NOMO-1 treated with DMSO at 0.1 percent for 48 hours (cell line): ENCODE measurements at regions not wholly inside any gene's neighbourhood (a gene's known extent, or its start where the extent isn't known, plus 50 kb on each side); places are given as distances from the start of the nearest gene placed in this dataset.

Experiments
- DNase-seq: peaks from one replicate; lab custom pipeline; 2025; ENCODE audit not compliant: unreplicated experiment; lab: John Stamatoyannopoulos, UW

DNA sequence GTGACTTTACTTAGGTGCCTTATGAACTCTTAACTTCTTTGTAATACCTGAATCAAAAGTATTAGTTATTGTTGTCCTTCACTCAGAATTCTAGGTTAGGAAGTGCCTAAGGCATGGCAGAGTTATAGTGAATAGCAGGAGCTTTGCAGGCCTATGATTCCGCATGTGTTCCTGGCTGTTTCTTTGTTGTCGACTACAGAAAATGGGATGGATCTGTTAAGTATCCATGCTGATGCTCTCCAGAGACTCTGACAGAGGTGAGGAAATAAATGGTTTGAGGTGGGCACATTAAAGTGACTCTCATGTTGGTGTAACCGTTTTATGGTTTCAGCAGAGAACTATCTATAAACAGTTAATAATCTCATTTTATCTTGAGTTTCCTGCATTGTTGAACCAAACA lies 1601.3 kb downstream of the PCDH7 start:
- DNase-seq, result no peak

DNA sequence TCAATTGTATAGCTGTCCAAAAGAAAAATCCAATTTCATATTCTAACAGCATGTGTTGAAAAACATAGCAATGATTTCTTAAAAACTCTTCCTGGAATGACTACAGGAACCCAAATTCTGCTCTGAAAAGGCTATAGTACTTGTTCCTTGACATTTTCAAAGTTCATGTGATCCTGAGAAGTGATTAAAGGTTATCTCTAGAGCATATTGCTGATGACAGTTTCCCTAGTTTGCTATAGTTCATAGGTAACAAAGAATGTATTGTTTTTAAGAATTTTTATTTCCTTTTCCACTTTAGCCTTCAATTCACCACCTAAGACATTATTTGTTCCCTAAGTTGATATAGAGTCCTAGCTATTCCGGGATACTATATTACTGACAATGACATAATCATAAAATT lies 1614.6 kb downstream of the PCDH7 start:
- DNase-seq, result no peak

DNA sequence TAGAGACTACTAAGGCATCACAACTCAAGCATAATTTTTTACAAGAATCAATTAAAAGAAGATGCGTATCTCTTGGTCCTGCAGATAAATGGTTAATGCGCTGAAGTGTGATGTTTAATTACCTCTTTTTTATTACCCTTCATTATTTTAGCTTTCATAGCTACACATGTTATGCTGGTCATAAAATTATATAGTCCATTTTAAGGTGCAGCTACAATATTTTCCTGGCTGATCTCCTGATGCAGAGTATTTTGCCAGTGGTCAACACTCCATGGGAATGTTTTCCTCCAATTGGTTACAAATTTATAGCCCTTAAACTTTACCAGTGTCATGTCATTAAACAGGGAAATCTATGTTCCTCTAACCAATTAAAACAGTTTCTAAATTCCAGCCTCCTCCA lies 1617.2 kb downstream of the PCDH7 start:
- no peak for DNase-seq

DNA sequence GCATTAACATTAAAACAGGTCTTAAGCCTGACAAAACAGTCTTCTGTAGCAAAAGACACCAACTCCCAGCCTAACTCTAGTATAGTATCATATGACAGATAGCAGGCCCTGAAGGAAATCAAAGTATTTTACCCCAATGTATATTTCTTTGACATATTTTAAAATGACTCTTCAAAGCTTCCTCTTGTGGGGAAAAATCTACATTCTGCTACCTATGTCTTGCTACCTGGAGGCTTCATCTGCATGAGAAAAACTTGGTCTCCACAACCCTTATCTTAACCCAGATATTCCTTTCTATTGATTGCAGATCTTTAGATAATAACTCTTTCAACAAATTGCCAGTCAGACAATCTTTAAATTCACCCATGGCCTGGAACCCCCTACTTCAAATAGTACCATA lies 1620.4 kb downstream of the PCDH7 start:
- DNase-seq, result no peak

DNA sequence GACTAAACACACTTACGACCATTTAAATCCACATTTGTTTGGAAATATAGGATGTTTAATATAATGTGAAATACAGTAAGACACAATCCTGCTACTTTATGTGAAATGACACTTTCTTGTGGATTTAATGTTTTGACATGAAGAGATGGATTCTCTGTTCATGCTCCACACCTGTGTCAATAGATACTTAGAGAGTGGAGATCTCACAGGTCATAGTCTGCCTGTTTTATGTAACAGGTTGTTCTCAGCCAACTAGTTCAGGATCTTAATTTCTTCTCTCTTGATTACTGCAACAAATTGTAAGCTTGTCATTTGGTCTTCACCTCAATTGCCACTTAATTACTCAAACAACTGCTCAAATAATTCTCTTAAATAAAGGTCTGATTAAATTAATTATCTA lies 1621.2 kb downstream of the PCDH7 start:
- no peak for DNase-seq

DNA sequence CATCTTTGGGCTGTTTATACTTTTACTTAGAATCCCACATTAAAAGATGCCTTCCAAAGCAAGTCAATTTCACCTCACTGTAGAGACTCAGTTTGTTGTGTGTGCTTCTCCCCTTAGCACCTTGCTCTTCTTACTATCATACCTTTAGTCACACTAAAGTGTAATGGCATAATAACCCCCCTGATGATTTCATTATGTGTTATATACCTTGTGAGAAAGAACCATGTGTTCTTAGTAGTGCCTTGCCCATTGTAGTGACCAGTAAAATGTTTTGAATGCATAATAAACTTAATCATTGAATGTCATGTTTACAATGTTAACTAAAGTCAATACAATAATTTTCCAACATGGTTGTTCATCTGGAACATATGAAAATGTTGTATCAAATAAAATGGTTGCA lies 1621.9 kb downstream of the PCDH7 start:
- no peak for DNase-seq

DNA sequence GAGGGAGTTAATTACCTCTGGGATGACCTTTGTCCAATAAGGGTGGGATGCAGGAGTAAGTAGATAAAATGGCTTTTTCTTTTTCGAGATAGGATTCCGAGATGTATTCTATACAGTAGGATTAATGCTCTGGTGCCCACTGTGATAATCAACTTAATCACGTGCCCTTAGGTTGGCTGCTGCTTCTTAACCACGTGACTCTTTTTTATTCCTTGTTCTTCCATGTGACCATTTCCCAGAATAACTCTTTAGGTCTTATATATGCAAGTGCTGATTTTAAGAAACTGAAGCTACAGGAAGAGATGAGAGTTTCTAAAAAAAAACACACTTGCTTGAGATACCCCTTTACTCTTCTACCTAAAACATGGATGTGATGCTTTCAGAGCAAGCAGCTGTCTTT lies 1628.9 kb downstream of the PCDH7 start:
- no peak for DNase-seq

DNA sequence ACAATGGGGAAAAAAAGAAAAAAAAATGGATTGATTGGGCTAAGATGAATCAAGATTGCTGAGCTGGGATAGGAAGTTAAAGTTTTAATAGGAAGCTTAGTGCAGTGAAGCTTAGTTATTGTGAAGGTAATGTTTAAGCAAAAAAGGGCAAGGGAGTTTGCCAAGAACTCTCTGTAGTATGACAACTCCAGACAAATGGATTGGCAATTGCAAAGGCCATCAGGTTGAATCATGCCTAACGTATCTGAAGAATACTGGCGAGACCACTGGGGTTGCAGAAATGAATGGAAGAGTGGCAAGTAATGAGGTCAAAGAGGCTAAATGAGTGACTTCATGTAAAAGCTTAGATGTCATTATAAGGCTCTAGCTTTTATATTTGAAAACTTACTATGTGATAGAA lies 1654.0 kb downstream of the PCDH7 start:
- DNase-seq, result no peak

DNA sequence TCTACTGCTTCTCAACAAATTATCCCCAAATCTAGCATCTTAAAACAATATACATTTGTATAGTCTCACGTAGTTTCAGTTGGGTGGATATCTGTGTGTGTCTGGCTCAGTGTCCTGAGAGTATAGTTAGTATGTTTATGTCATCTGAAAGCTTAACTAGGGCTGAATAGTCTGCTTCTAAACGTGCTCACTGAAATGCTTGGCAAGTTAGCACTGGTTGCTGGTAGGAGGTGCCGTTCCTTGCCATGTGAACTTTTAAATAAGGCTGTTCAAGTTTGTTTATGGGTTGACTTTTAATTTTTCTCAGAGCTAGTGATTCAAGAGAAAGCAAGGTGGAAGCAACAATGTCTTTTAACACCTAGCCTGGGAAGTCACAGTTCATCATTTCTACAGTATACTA lies 1673.6 kb downstream of the PCDH7 start:
- no peak for DNase-seq

DNA sequence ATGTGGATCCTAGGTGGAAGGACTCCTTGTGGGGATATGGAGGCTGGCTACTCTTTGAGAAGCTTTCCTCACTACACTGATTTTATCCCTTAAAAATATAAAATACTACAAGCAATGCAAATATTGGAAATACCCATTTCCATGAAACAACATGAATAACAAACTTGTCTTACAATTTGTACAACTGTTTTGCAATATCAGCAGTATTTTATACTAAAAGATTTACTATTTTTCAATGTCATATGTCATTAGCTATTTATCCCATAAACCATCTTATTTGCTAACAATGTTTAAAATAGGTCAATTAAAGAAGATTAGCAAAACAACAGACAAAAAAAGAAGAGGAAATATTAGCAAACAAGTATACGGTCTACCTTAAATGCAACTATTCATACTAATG lies 1674.1 kb downstream of the PCDH7 start:
- no peak for DNase-seq

DNA sequence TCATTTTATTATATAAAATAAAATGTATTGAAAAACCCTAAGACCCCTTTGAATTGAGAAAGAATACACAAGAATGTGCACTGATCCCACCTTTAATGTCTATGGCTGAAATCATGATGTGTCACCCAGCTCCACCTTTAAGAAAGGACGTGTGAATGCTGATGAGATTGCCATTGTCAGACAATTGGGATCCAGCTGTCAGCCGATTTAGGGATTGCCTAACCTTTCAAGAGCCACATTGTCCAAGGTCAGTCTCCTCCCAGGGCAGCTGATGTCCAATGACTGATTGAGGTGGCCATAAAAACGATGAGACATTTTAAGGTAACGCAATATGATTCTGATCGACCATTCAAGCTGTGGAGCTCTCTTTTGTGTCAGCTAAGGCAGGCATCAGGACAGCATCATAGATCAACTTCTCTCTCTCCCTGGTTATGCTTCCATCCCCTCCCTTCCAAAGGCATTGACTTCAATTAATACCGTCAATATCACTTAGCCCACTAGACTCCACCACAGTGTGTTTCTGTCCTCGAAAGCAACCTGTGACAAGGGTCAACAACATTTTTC lies 1676.4 kb downstream of the PCDH7 start:
- DNase-seq, result no peak

DNA sequence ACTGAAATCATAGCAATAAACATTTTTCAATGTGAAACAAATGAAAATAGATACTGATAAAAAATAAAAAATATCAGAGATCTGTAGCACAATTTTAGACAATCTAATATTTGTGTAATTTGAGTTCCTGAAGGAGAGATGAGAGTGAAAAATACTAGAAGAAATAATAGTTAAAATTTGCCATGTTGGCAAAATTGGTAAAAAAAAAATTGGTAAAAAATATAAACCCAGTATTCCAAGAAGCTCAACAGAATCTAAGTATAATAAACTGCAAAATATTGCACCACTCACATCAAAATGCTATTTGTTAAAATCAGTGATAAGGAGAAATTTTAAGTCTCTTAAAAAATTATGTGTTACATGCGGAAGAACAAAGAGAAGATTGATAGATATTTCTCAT lies 1680.7 kb downstream of the PCDH7 start:
- DNase-seq, result no peak

DNA sequence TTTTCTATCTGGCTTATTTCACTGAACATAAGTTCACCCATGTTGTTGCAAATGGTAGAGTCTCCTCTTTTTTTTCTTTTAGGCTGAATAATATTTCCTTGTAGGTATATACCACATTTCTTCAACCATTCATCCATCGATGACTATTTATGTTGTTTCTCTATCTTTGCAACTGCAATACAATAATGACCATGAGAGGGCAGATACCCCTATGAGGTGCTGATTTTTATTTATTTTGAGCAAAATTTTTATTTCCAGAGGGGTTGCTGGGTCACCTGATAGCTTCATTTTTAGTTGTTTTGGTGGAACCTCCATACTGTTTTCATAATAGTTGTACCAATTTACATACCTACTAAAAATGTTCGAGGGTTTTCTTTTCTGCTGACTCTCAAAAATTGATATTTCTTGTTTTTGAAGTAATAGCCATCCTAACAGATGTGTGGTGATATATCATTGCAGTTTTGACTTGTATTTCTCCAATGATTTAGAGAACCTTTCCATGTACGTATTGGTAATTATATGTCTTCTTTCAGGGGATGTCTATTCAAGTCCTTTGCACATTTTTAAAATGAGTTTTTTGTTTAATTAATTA lies 1697.0 kb downstream of the PCDH7 start:
- no peak for DNase-seq

DNA sequence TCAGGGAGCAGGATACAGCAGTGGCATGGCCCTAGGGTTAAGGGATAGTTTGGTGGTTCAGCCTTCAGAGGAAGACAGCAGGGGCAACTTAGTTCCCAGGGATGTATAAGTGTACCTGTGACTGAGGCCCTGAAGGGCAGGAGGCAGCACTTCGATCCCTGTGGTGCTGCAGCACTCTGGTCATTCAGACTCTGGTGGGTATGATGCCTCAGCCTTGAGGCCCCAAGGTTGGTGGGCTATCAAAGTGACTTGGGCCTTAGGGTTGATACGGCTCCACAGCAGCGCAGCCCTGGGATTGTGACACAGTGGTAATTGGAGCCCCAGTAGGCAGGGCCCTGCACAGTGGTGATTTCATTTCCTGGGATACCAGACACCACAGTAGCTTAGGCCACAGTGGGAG lies 1703.1 kb downstream of the PCDH7 start:
- DNase-seq, result no peak

DNA sequence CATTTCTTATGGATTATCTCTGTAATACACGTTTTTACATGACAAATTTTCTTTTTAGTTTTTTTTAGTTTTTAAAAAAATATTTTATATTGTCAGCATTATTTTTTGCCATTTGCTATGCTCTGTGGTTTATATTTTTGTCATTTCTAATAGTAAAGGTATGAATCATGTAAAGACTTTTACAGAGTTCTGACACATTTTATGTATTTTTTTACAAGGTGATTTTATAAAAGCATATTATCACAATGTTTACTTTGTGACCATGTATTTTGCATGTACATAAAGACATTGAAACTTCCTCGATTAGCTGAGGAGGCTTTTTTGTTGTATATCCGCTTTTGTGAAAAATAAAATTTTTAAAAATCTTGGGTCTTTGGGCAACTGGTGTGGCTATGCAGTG lies 1705.1 kb downstream of the PCDH7 start:
- DNase-seq, result no peak

DNA sequence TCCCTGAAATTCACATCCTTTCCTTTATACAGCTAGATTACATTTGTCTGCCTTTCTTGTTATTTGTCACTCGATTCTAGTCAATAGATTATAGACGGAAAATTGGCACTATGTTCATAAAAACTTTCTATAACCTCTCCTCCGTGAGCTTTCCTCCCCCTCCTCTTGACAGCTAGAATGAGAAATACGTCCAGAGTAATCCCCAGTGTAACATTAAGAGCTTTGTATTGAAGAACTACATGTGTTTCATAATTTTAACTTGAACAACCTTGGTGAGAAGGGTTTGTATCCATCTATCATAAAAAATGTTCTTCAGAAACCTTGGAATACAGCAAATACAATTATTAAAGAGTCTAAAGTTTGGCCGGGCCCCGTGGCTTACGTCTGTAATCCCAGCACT lies 1707.4 kb downstream of the PCDH7 start:
- no peak for DNase-seq

DNA sequence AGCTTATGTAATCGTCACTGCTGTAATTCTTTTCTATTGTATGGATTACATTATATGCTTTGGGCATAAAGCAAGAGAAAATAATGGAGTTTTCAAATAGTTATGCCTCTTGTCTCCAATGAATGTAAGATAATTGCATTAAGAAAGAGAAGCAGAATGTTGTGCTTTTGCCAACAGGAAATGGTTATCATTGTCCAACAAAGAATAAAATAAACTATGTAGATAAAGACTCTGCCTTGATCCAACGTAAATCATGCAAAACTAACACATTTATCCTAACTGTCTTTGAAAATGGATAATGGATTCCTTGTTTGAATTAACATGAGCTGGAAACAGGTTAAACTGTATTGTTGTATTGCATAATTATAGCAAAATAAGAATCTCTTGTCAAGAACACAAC lies 1709.0 kb downstream of the PCDH7 start:
- DNase-seq, result no peak

DNA sequence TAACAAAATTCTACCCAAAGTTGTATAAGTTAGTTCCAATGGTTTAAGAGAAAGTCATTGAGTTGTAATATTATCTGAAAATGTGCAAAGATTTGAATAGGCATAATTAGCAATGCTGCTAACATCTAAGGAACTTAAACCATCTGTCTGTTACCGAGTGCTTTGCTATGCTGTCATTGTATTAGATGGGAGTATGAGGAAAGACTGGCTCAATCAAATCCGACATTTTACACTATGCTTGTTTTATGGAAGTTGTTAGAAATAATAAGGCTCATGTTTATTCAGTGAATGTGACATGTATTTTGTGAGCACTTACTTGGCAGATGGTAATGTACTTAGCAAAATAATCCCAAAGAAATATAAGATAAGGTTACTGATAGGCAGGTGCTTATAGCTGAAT lies 1715.1 kb downstream of the PCDH7 start:
- no peak for DNase-seq

DNA sequence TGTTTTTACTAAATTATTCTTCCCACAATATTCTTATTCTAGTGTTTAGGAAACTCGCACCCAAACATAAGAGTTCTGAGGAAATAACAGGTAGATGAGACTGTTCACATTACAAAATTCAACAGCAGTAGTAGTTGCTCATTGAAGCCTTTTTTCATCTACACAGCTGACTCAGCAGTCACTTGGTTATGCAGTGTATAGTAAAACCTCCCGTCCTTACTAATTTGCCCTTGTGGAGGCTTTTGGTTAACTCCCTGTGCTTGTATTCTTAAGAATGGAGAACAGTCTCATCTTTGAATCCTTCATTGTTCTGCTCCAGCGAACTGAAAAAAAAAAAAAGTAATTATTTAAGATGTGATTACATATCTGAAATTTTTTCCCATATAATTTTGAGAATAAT lies 1716.6 kb downstream of the PCDH7 start:
- DNase-seq, result no peak

DNA sequence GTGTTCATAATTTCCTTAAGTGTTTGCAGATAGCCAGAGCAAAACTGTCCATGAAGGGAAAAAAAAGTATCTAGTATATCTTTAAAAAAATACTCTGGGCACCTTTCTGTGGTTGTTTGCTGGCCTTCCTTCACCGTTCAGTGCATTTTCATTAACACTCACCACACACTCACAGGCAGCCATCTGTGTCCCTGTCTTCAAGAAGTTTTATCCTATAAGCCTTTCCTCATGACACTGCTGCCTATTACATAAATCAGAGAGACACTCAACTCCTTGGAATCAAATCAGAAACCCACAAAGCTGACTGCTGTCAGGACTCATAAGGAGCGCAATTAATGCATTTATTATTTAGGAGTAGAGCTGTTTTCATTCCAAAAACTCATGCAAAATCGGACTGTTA lies 1720.2 kb downstream of the PCDH7 start:
- DNase-seq, result no peak

DNA sequence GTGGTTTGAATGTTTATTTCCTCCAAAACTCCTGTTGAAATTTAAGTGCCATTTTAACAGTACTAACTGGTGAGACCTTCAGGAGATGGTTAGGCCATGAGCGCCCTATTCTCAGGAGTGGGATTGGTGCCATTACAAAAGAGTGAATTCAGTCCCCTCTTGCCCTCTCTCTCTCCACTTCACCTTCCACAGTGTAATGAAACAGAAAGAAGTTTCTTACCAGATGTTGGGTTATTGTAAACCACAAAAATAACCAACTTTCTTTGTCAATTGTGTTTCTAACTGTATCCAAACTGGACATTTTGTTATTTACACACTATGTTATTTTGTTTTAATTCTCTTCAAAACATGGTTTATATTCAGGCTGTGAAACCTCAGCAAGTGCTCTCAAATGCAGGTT lies 1734.3 kb downstream of the PCDH7 start:
- DNase-seq, result no peak

DNA sequence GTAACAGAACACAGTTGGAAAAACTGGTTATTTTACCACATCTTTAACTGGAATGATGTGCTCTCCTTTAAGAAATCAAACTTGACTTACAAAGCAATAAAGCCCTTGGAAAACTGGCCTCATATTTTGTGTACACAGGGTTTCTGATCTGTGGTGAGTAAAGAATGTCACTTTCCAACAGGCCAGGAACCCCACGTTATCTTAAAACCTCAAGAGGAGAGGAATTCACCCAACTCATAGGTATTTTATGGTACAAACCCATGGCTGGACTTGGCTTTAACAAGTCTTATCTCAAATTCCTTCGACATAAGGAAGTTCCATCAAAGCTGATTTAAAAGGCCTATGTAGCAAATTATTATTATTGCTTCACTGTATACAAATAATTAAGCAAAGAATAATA lies 1735.1 kb downstream of the PCDH7 start:
- DNase-seq, result no peak

DNA sequence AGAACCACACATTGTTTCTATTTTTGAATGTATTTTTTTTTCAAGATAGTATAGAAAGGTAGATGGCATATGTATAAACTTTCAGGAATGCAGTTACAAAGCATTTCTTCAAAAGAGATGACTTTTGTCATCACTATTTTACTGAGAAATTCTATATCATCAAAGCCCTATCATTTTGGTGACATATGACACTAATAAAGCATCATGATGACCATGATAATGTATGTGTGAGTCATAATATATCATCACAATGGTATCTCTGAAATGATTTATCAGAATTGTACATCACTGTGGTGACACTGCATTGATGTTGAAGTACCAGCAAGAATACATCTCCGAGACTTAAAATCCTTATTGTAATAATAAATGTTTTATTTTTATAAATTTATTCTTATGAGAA lies 1740.8 kb downstream of the PCDH7 start:
- DNase-seq, result no peak

DNA sequence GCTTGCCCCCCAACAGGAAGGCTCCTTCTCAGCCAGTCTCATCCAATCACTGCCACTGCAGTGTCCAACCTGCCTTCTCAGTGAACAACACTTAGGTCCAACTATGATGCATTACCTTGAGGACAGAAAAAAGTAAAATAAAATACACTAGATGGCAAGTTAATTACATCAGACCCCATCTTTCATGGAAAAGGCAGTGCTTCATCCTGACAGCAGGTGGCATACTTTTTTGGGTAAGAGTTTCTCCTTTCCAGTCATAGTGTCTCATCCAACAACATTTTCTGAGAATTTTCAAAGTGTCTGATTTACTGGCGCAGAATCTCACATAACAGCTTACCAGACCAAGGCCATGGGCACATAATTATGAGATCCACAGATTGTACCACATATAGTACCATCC lies 1742.8 kb downstream of the PCDH7 start:
- DNase-seq, result peak; percentile 23
